Stimulated activated CD4-positive, alpha-beta T cell treated with anti-CD3 and anti-CD28 coated beads, Interleukin-2, amount 100 ng/mL, for 4 hours (primary cell): ENCODE measurements at regions not wholly inside any gene's neighbourhood (a gene's known extent, or its start where the extent isn't known, plus 50 kb on each side); places are given as distances from the start of the nearest gene placed in this dataset.
"Not testable (repeated sequence)": the region's sequence is repeated elsewhere in the genome, so short reads cannot be mapped to it uniquely, and the experiment has no call there.

Source experiments
- DNase-seq: peaks from one replicate; pipeline ENCODE4 v3.0.0-alpha.2; 2020; ENCODE audit warnings: low read depth

DNA sequence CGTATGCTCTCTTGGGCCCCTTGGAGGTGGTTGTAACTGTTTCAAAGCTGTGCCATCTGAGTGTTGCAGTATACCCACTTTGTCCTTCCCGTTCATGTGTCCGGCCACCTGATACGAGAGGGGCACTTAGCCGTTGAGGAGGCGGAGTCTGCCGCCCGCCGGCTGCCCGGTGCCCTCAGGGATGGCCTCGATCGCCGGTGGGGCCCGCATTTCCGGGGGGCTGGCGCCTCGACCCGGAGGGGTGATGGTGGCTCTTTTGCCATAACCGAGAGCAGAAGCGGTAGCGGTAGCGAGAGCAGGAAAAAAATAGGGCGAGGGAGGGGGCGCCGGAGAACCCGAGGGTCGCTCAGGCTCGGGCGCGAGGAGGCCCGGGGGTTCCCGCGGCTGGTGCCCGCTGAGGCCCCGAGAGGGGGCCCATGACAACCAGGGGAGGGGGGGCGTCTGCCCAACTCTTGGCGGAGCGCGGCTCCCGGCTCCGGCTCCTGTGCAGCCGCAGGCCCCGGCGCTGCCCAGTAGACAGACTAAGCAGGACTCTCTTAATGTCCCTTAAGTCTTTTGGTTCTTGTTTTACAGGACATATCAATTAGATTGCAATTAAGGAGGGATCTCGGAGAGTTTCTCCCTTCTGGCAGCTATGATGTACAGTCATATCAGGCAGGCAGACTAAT is 342.7 kb upstream of the SGCG start:
- DNase-seq = no peak

- DNase-seq = no peak
Measured at GRCh38 chr13:22839603-22840530, 340.9 kb upstream of the SGCG start.

GRCh38 chr13:22846551-22846950 is 334.2 kb upstream of the SGCG start:
- DNase-seq = no peak

DNA sequence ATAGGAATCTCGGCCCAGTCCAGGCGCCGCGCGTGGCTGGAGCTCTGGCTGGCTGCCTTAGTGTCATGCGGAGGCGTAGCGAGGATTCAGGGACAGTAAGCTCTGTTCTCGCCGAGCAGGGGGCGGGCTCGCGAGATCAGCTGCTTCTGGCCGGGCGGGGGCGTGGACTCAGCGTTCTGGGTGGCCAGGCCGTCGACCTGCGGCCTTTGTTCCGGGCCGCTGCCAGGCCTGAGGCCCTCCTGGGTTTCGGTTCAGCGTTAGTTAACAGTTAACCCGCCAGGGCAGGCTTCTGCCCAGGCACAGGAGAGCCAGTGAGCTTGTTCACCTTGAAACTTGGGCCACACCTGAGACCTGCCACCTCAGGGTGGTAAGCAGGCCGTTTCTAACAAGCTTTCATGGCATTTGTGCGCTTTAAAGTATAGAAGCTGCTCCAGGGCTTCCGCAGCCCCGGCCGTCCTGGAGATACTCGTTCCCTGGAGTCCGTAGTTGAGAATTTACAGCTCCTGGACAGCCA is 332.2 kb upstream of the SGCG start:
- no peak for DNase-seq

DNA sequence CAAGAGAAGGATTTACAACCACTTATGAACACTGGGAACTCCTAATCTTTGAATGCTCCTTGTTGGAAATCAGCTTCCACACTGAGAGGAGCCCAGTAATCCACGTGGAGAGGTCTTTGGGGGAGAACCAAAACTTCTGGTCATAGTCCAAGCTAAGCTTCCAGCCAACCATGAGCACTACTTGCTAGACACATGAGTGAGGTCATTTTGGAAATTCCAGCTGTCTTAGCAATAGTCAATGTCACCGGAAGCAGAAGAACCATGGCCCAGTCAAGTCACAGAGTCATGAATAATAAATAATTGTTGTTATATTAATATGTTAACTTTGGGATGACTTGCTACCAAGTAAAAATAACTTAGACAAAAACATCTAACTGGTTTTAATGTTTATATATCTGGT is 324.9 kb upstream of the SGCG start:
- no peak for DNase-seq

DNA sequence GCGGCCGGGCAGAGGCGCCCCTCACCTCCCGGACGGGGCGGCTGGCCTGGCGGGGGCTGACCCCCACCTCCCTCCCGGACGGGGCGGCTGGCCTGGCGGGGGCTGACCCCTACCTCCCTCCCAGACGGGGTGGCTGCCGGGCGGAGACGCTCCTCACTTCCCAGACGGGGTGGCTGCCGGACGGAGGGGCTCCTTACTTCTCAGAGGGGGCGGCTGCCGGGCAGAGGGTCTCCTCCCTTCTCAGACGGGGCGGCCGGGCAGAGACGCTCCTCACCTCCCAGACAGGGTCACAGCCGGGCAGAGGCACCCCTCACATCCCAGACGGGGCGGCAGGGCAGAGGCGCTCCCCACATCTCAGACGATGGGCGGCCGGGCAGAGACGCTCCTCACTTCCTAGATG is 321.8 kb upstream of the SGCG start:
- DNase-seq = not testable (repeated sequence)

DNA sequence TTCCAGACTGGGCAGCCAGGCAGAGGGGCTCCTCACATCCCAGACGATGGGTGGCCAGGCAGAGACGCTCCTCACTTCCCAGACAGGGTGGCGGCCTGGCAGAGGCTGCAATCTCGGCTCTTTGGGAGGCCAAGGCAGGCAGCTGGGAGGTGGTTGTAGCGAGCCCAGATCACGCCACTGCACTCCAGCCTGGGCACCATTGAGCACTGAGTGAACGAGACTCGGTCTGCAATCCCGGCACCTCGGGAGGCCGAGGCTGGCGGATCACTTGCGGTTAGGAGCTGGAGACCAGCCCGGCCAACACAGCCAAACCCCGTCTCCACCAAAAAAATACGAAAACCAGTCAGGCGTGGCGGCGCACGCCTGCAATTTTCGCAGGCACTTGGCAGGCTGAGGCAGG is 321.4 kb upstream of the SGCG start:
- DNase-seq = not testable (repeated sequence)

DNA sequence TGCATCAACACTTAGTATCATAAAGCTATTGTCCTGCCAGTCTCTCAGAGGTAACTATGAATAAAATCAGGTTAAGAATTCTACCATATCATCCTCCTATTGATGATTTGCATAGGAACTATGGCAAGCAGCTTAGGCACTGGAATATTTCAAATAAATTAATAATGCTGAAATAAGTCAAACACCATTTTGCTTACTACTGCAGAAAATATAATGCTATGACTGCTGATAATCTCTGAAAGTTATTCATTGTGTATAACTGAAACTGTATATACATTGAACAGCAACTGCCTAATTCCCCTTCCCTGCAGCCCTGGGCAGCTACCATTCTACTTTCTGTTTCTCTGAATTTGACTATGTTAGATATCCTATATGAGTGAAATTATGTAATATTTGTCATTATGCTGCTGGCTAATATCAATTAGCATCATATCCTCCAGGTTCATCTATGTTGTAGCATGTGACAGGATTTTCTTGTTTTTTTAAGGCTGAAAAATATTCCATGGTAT is 318.8 kb upstream of the SGCG start:
- no peak for DNase-seq

DNA sequence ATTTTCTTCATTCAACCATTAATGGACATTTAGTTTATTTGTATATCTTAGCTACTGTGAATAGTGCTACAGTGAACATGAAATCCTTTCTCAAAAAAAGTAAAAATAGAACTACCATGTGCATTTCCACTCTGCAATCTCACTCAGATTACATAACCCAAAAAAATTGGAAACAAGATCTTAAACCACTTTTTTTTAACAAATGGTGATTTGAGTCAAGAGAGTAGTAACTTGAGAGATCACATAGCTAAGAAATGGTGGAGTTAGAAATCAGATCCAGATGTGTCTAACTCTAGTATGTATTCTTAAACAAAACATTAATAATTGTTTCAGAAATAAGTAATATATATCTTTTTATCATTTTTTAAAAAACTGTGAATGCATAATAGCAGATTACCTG is 318.3 kb upstream of the SGCG start:
- no peak for DNase-seq

DNA sequence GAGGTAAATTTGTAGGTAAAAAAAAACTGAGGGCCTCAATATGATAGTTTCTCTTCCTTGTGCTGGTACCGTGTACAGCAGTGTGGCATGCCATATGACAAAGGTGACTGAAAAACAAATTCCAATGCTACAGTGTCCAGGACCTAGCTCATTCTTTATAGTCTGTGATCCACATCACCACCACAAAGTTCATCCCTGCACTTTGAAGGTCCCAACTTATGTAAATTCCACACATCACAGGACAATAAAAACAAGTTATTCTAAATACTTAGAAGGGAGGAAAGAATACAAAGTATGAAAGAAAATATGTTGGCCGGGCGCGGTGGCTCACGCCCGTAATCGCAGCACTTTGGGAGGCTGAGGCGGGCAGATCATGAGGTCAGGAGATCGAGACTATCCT is 314.6 kb upstream of the SGCG start:
- no peak for DNase-seq

- no peak for DNase-seq
Measured at GRCh38 chr13:22871231-22871630, 309.5 kb upstream of the SGCG start.

- no peak for DNase-seq
Measured at GRCh38 chr13:22874839-22875238, 305.9 kb upstream of the SGCG start.

DNA sequence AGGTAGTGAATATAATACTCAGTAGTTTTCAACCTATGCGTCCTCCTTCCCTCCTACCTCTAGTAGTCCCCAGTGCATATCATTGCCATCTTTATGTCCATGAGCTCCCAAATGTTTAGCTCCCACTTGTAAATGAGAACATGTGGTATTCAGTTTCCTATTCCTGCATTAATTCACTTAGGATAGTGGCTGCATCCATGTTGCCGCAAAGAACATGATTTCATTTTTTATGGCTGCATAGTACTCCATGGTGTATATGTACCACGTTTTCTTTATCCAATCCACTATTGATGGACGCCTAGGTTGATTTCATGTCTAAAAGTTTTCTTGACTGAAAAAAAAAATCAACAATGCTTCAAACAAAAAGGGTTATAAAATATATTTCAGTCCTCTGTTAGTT is 303.4 kb upstream of the SGCG start:
- DNase-seq = no peak

DNA sequence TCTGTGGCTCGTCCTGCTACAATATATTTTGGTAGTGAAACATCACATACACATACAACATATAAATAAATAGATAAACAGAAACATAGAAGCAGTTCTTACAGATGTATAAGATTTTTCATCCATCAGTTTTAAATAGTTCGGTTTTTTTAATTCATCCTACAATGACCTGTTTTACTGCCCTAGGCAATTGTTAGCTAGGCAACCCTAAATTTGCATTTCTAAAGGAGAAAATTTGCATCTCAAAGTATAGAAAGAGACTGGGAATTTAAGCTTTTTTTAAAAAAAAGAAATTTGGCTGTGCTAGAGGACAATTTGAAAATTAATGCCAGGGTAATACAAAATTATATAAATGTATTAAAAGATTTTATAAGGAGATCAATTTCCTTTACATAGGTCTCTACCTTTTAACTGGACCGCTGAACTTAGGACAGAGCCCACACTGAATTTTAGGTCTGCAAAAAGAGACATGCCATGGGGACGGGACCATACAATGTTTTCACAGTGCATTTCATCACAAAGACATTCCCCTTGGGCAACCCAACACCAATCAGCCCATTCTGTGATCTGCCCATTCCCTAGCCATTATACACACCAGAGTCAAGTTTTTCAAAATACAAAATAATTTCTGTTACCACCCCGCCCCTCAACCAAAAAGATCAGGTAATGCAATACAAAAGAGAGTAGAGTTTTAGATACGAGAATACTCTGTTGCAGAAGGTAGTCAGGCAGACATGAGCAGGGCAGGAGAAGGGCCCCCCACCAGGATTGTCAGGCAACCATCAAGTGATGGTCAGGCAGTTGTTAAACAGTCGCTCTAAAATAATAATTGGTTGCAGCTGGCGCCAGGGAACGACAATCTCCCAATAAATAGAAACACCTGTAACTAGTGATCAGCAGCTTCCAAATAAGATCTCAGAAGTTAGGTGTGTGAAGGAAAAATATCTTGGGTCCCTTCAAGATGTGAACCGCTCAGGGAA is 299.7 kb upstream of the SGCG start:
- no peak for DNase-seq

DNA sequence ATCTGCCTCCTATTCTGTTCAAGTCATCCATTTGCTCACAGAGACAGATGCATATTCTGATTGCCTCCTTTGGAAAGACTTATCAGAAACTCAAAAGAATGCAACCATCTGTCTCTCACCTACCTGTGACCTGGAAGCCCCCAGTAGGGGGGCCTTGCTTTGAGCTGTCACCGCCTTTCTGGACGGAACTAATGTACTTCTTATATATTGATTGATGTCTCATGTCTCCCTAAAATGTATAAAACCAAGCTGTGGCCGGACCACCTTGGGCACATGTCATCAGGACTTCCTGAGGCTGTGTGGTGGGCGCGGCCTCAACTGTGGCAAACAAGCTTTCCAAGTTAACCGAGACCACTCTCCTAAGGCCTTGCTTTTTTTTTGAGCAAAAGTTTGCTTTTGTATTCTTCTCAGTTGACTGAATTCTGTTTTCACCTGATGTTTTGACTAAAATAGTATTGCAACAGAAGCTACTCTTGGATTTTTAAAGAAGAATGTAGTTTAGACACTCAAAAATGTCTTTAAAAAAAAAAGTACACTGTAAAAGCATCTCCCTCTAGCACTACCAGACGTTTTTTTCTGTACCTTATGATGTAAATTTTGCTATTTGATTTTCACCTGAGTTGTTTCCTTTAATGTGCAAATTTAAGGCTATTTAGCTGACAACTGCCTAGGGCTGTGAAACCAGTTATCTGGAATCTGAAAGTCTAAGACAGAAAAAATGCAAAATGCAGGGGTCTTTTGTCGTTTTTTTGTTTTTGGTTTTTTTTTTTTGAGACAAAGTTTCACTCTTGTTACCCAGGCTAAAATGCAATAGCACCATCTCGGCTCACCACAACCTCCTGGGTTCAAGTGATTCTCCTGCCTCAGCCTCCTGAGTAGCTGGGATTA is 298.8 kb upstream of the SGCG start:
- not testable (repeated sequence) for DNase-seq

DNA sequence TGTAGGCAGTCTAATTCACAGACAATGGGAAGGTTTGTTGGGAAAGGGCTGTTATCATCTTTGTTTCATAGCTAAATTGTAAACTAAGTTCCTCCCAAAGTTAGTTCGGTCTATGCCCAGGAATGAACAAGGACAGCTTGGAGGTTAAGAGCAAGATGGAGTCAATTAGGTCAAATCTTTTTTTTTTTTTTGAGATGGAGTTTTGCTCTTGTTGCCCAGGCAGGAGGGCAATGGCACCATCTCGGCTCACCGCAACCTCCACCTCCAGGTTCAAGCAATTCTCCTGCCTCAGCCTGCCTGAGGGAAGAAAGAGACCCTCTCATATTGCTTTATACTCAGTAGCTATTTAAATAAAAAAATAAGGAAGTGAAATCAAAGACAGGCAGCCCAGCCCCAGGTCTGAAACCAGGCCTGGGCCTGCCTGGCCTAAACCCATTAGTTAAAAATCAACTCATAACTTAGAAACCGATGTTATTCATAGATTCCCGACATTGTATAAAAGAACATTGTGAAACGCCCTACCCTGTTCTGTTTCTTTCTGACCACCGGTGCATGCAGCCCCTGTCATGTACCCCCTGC is 297.4 kb upstream of the SGCG start:
- DNase-seq = no peak

GRCh38 chr13:22883956-22884355 is 296.8 kb upstream of the SGCG start:
- no peak for DNase-seq

GRCh38 chr13:22886061-22886460 is 294.7 kb upstream of the SGCG start:
- not testable (repeated sequence) for DNase-seq

- not testable (repeated sequence) for DNase-seq
Measured at GRCh38 chr13:22889376-22889775, 291.4 kb upstream of the SGCG start.

GRCh38 chr13:22893204-22893603 is 287.6 kb upstream of the SGCG start:
- DNase-seq = no peak
